HepG2 (cell line): ENCODE measurements at regions not wholly inside any gene's neighbourhood (a gene's known extent, or its start where the extent isn't known, plus 50 kb on each side); places are given as distances from the start of the nearest gene placed in this dataset.

Source experiments
- ATAC-seq: fragments of 200-7000 bp; cut with Tn5 transposase; 3 replicates; pipeline ENCODE4 v1.9.1; 2020; ENCODE audit warnings: mild to moderate bottlenecking, moderate library complexity
- BruUV-seq: library from RNA; stranded (reverse); fragments of 400-500 nt; replicated peaks from 2 replicates; lab custom pipeline; 2021; lab: Mats Ljungman, UMichigan
- CTCF ChIA-PET: fragments of 300-600 bp; formaldehyde crosslinking; extraction: SDS; loops from one replicate; lab custom pipeline; 2021; ENCODE audit warnings: low total read pairs, inconsistent platforms, low intra/inter-chr PET ratio; lab: Yijun Ruan, JAX
- POLR2A ChIA-PET: fragments of 350-600 bp; sonication (Branson Sonifier 250); formaldehyde crosslinking; loops from one replicate; lab custom pipeline; 2020; ENCODE audit warnings: antibody characterized with exemption, inconsistent platforms; lab: Yijun Ruan, JAX
- DNase-seq: peaks from one replicate; pipeline ENCODE4 v3.0.0-alpha.2; 2015; ENCODE audit warnings: low spot score
- FAIRE-seq: peaks from 3 replicates; lab custom pipeline; 2011; peaks lifted over from hg19 to GRCh38; lab: Jason Lieb, UNC
- H2AFZ ChIP-seq: one replicate; pipeline ENCODE4 v1.6.1; 2011; ENCODE audit warnings: low read length, inconsistent platforms
- H3K27ac ChIP-seq: fragments of 300-600 bp; 3 replicates; pipeline ENCODE4 v1.8.0; 2011; ENCODE audit warnings: mixed run types, mild to moderate bottlenecking, mixed read lengths, low read length, inconsistent platforms; ENCODE audit not compliant: insufficient read depth; ENCODE audit errors: extremely low read length
- H3K27me3 ChIP-seq, 2 experiments: fragments of 200-600 bp in 1 of 2; 2 replicates in 1 of 2; 3 replicates in 1 of 2; pipeline versions ENCODE4 v1.6.0 to v1.8.0; 2011; ENCODE audit warnings: low read length in 2 of 2, mild to moderate bottlenecking in 2 of 2, moderate library complexity in 2 of 2, inconsistent platforms in 1 of 2; ENCODE audit not compliant: insufficient read depth in 2 of 2, control insufficient read depth in 1 of 2
- H3K36me3 ChIP-seq, 2 experiments: fragments of 200-600 bp in 1 of 2; replicated peaks in 1 of 2; 2 replicates in 1 of 2; 3 replicates in 1 of 2; pipeline versions ENCODE4 v1.5.1 to v1.8.0; 2011; ENCODE audit warnings: low read length in 2 of 2, inconsistent platforms in 1 of 2; ENCODE audit not compliant: insufficient read depth in 2 of 2, control insufficient read depth in 1 of 2
- H3K4me1 ChIP-seq: 2 replicates; pipeline ENCODE4 v1.5.1; 2012; ENCODE audit warnings: low read length, inconsistent platforms; ENCODE audit not compliant: insufficient read depth
- H3K4me2 ChIP-seq: 2 replicates; pipeline ENCODE4 v1.6.0; 2011; ENCODE audit warnings: low read depth, low read length, inconsistent platforms
- H3K4me3 ChIP-seq, 3 experiments: fragments of 200-600 bp in 1 of 3; sonication (generic), shearing (Covaris generic) in 1 of 3; replicated peaks in 1 of 3; 2 replicates each; pipeline ENCODE4 v1.5.1; 2011 to 2016; ENCODE audit warnings: low read length in 3 of 3, inconsistent platforms in 2 of 3, low read depth in 2 of 3, mild to moderate bottlenecking in 2 of 3, control low read depth in 1 of 3, mixed read lengths in 1 of 3; ENCODE audit not compliant: insufficient read depth in 1 of 3
- H3K79me2 ChIP-seq: one replicate; pipeline ENCODE4 v1.6.1; 2011; ENCODE audit warnings: low read length, inconsistent platforms; ENCODE audit not compliant: insufficient read depth
- H3K9ac ChIP-seq: 2 replicates; pipeline ENCODE4 v1.6.0; 2011; ENCODE audit warnings: mild to moderate bottlenecking, low read depth, low read length, inconsistent platforms; ENCODE audit not compliant: insufficient read depth
- H3K9me3 ChIP-seq: 2 replicates; pipeline ENCODE4 v1.5.1; 2012; ENCODE audit warnings: mild to moderate bottlenecking, low read length
- H4K20me1 ChIP-seq: 2 replicates; pipeline ENCODE4 v1.6.0; 2011; ENCODE audit warnings: inconsistent platforms, mild to moderate bottlenecking, low read length, moderate library complexity; ENCODE audit not compliant: insufficient read depth
- DBP ChIP-seq: sonication (generic); formaldehyde crosslinking; IDR thresholded peaks from 2 replicates; pipeline ENCODE4 v1.4.0; 2020; ENCODE audit warnings: missing genetic modification reagents; ENCODE audit errors: not compliant biosample characterization
- ELF3 ChIP-seq: IDR thresholded peaks from 2 replicates; pipeline ENCODE4 v1.6.1; 2016; ENCODE audit warnings: missing genetic modification reagents, missing compliant biosample characterization
- MAF1 ChIP-seq: sonication (generic); formaldehyde crosslinking; IDR thresholded peaks from 2 replicates; pipeline ENCODE4 v1.5.0; 2020; ENCODE audit warnings: missing genetic modification reagents, borderline replicate concordance
- U2AF2 ChIP-seq: fragments of 200-400 bp; formaldehyde crosslinking; IDR thresholded peaks from 2 replicates; pipeline ENCODE4 v1.6.1; 2017; ENCODE audit warnings: low read depth, mild to moderate bottlenecking, low read length
- ZNF253 ChIP-seq: sonication (generic); formaldehyde crosslinking; IDR thresholded peaks from 2 replicates; pipeline ENCODE4 v1.8.0; 2022; ENCODE audit warnings: mild to moderate bottlenecking, missing genetic modification reagents, borderline replicate concordance
- ZNF264 ChIP-seq: sonication (generic); formaldehyde crosslinking; IDR thresholded peaks from 2 replicates; pipeline ENCODE4 v1.4.0; 2020; ENCODE audit warnings: missing genetic modification reagents
- ZNF282 ChIP-seq: fragments of 450-650 bp; IDR thresholded peaks from 2 replicates; pipeline ENCODE4 v1.6.1; 2018; ENCODE audit not compliant: partially characterized antibody
- ZSCAN5A ChIP-seq: sonication (generic); formaldehyde crosslinking; IDR thresholded peaks from 2 replicates; pipeline ENCODE4 v1.8.0; 2022; ENCODE audit warnings: mild to moderate bottlenecking, missing genetic modification reagents, borderline replicate concordance
- ZXDC ChIP-seq: sonication (generic); formaldehyde crosslinking; IDR thresholded peaks from 2 replicates; pipeline ENCODE4 v1.5.0; 2020; ENCODE audit warnings: mild to moderate bottlenecking, missing genetic modification reagents
- WGBS: methylation state at CpG from one replicate; pipeline ENCODE4 v1.1.6; 2017; ENCODE audit warnings: low lambda C conversion rate; 5-methylcytosine and 5-hydroxymethylcytosine counted together
- in situ Hi-C: cut with HindIII; loops from 2 replicates; pipeline ENCODE4 v1.10.0; 2017; ENCODE audit warnings: low pct_unique_long_range_greater_than_20kb; ENCODE audit not compliant: extremely low pct_ligation_motif_present
- intact Hi-C: fragments of 100-400 bp; cut with micrococcal nuclease; formaldehyde crosslinking; loops from one replicate; pipeline ENCODE4 v1.10.0; 2022; ENCODE audit not compliant: unreplicated experiment
- TF ChIP-seq, protein P1 (sequence below): sonication (generic); formaldehyde crosslinking; IDR thresholded peaks from 2 replicates; pipeline ENCODE4 v1.4.0; 2020; ENCODE audit warnings: missing genetic modification reagents
- TF ChIP-seq, protein P2 (sequence below): fragments of 450-650 bp; IDR thresholded peaks from 2 replicates; pipeline ENCODE4 v1.6.1; 2016

GRCh38 chr5:117456866-117457470 lies 882.3 kb upstream of the SEMA6A start:
- H3K79me2 ChIP-seq, result no peaks in the 10 kb centered on the region
- no peaks in the 10 kb centered on the region for H3K27me3 ChIP-seq
- no peak for ATAC-seq
- BruUV-seq, result no TSS peak
- POLR2A ChIA-PET, result no interaction called here
- H2AFZ ChIP-seq, result no peak overlapping the region
- in situ Hi-C loops, result no loop called here
- DNase-seq, result no peak
- WGBS, result 14% methylated on average over 4 of the region's 4 CpGs
- H4K20me1 ChIP-seq, result no peaks in the 10 kb centered on the region
- no peak for FAIRE-seq
- intact Hi-C loops, result no loop called here
- no peaks in the 10 kb centered on the region for H3K9me3 ChIP-seq
- CTCF ChIA-PET, result no interaction called here
- no peaks in the 10 kb centered on the region for H3K36me3 ChIP-seq
- H3K9ac ChIP-seq, result no peak overlapping the region
- H3K4me2 ChIP-seq, result no peak overlapping the region
- peaks cover 11% of the 10 kb centered on the region; the same call in 1 of the 2 replicates for H3K4me1 ChIP-seq
- H3K27ac ChIP-seq, result no peak overlapping the region
- no peak overlapping the region for H3K4me3 ChIP-seq
- TF ChIP-seq MAF1 (CRISPR knock-in tag) (no peak), ZSCAN5A (CRISPR knock-in tag) (no peak), DBP (CRISPR knock-in tag) (no peak), ZXDC (CRISPR knock-in tag) (no peak), ZNF264 (CRISPR knock-in tag) (no peak), ELF3 (CRISPR knock-in tag) (no peak), U2AF2 (no peak), ZNF282 (no peak), ZNF253 (CRISPR knock-in tag) (no peak)
- TF ChIP-seq, protein P1, sequence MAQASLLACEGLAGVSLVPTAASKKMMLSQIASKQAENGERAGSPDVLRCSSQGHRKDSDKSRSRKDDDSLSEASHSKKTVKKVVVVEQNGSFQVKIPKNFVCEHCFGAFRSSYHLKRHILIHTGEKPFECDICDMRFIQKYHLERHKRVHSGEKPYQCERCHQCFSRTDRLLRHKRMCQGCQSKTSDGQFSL (CRISPR knock-in tag), result no peak
- TF ChIP-seq, protein P2, sequence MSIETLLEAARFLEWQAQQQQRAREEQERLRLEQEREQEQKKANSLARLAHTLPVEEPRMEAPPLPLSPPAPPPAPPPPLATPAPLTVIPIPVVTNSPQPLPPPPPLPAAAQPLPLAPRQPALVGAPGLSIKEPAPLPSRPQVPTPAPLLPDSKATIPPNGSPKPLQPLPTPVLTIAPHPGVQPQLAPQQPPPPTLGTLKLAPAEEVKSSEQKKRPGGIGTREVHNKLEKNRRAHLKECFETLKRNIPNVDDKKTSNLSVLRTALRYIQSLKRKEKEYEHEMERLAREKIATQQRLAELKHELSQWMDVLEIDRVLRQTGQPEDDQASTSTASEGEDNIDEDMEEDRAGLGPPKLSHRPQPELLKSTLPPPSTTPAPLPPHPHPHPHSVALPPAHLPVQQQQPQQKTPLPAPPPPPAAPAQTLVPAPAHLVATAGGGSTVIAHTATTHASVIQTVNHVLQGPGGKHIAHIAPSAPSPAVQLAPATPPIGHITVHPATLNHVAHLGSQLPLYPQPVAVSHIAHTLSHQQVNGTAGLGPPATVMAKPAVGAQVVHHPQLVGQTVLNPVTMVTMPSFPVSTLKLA, result no peak
